ENCODE measurements at regions not wholly inside any gene's neighbourhood (a gene's known extent, or its start where the extent isn't known, plus 50 kb on each side); places are given as distances from the start of the nearest gene placed in this dataset.
A peak's percentile ranks its signal among the peaks of the same experiment; 100 is the strongest.

GRCh38 chr14:94936901-94937685 lies 167.2 kb upstream of the GSC start:
- no peak overlapping the region; the same call in 1 of the 2 replicates for H2BK20ac ChIP-seq (ENCODE audit: low read length)
- no peak overlapping the region for H3K4me2 ChIP-seq (ENCODE audit: insufficient read depth in 1 of 2, low read depth in 2 of 2, low read length in 2 of 2)
- no peak overlapping the region for H3K27ac ChIP-seq (ENCODE audit: low read depth, low read length)
- 0 out of 2 replicates have a peak overlapping the region, but pooled peaks have one; percentile 95 for H2AK5ac ChIP-seq (ENCODE audit: low read depth, low read length)
- no peak overlapping the region for H3K23ac ChIP-seq (ENCODE audit: insufficient read length)
- H3K36me3 ChIP-seq (ENCODE audit: control insufficient read depth in 2 of 4, insufficient read depth in 4 of 4, low read length in 3 of 4): no peaks in the 10 kb centered on the region
- no peak for FAIRE-seq
- H3K23me2 ChIP-seq (ENCODE audit: low read depth, low read length): peaks cover 11% of the 10 kb centered on the region; the same call in 1 of the 2 replicates
- H3K4me3 ChIP-seq (ENCODE audit: extremely low read depth in 1 of 4, insufficient read depth in 2 of 4, low read depth in 3 of 4, low read length in 4 of 4): no peak overlapping the region
- H4K8ac ChIP-seq (ENCODE audit: extremely low read depth, insufficient read depth, low read length): peak overlapping the region; percentile 20; the same call in 1 of the 2 replicates
- H3K9ac ChIP-seq (replicated peaks in 1 of 4; ENCODE audit: extremely low read depth in 1 of 4, low read depth in 3 of 4, low read length in 3 of 4): no peak overlapping the region
- ChIA-PET POLR2A (ENCODE audit: partially characterized antibody) (no interaction called here), CTCF (ENCODE audit: partially characterized antibody) (no interaction called here)
- TF ChIP-seq YY1 (IDR thresholded peaks at IDR 0.05; ENCODE audit: low read depth, low read length): no peak
- TF ChIP-seq JUND (IDR thresholded peaks at IDR 0.05; ENCODE audit: low read length): no peak
- TF ChIP-seq FOSL1 (IDR thresholded peaks at IDR 0.05; ENCODE audit: insufficient read depth, low read depth, low read length): no peak
- no peak for TF ChIP-seq JUN (IDR thresholded peaks at IDR 0.05; ENCODE audit: low read depth, low read length)
- no peak for TF ChIP-seq RAD21 (IDR thresholded peaks at IDR 0.05 in 1 of 2, conservative IDR thresholded peaks at IDR 0.05 in 1 of 2; ENCODE audit: low read depth in 2 of 2, low read length in 2 of 2)
- TF ChIP-seq ATF2 (IDR thresholded peaks at IDR 0.05; ENCODE audit: low read length): no peak
- TF ChIP-seq SP2 (IDR thresholded peaks at IDR 0.05; ENCODE audit: low read length): no peak
- WGBS, 2 experiments (ENCODE audit: extremely low coverage in 1 of 2, insufficient coverage in 1 of 2, insufficient read length in 1 of 2, insufficient replicate concordance in 2 of 2, low coverage in 1 of 2, low lambda C conversion rate in 2 of 2, missing lambda C conversion rate in 1 of 2): 85% methylated on average over 24 of the region's 24 CpGs; no CpG with 5 or more reads in 1 of the 2 experiments
- H3K18ac ChIP-seq (ENCODE audit: extremely low read depth, low read length): no peak overlapping the region
- H3K27me3 ChIP-seq (replicated peaks in 1 of 4; ENCODE audit: control insufficient read depth in 3 of 4, extremely low read depth in 1 of 4, insufficient read depth in 3 of 4, low read length in 3 of 4): no peaks in the 10 kb centered on the region
- no peak overlapping the region for H2BK120ac ChIP-seq (replicated peaks; ENCODE audit: low read depth, low read length)
- no peak overlapping the region for H4K5ac ChIP-seq (ENCODE audit: insufficient read length, low read depth, low read length)
- H3K79me1 ChIP-seq (ENCODE audit: low read depth, low read length): no peaks in the 10 kb centered on the region
- no peak overlapping the region for H3K14ac ChIP-seq (ENCODE audit: insufficient read length)
- no peaks in the 10 kb centered on the region for H3K4me1 ChIP-seq (replicated peaks in 1 of 4; ENCODE audit: control insufficient read depth in 3 of 4, insufficient read depth in 4 of 4, low read length in 3 of 4)
- no peak overlapping the region for H3K56ac ChIP-seq (replicated peaks; ENCODE audit: insufficient read length, low read depth, low read length)
- no peak overlapping the region for H2AFZ ChIP-seq (ENCODE audit: low read length)
- H4K20me1 ChIP-seq (replicated peaks in 1 of 2; ENCODE audit: control insufficient read depth in 1 of 2, insufficient read depth in 2 of 2, low read length in 2 of 2): peaks cover 0 to 6% of the 10 kb centered on the region in 2 experiments
- H4K91ac ChIP-seq (replicated peaks; ENCODE audit: insufficient read length, low read length): no peak overlapping the region
- 0 out of 2 replicates have a peak overlapping the region, but pooled peaks have one; percentile 68 for H2BK12ac ChIP-seq (ENCODE audit: low read depth, low read length)
- no peak overlapping the region for H3K4ac ChIP-seq (replicated peaks; ENCODE audit: insufficient read length, low read depth, low read length)
- 0 out of 4 replicates have a peak, but pooled peaks cover 0 to 3% of the 10 kb centered on the region in 2 experiments for H3K79me2 ChIP-seq (ENCODE audit: control insufficient read depth in 1 of 2, insufficient read depth in 2 of 2, low read length in 2 of 2)
- peak overlapping the region; percentile 66; the same call in 1 of the 2 replicates for H2BK5ac ChIP-seq (ENCODE audit: low read depth, low read length)
- no peaks in the 10 kb centered on the region; a peak in 1 of 4 replicates for H3K9me3 ChIP-seq (ENCODE audit: insufficient read depth in 2 of 2, low read depth in 1 of 2, low read length in 1 of 2)
- DNase-seq (ENCODE audit: low read depth in 1 of 2, low spot score in 2 of 2): no peak
- H2BK15ac ChIP-seq (ENCODE audit: low read length): no peak overlapping the region

Data from H1 (cell line).